GM18498 (cell line): ENCODE measurements at regions not wholly inside any gene's neighbourhood (a gene's known extent, or its start where the extent isn't known, plus 50 kb on each side); places are given as distances from the start of the nearest gene placed in this dataset.

ENCODE experiments used
- ATAC-seq: cut with Tn5 transposase; IDR thresholded peaks from one replicate; pipeline ENCODE4 v1.9.1; 2021; ENCODE audit warnings: mild to moderate bottlenecking, moderate library complexity; ENCODE audit not compliant: unreplicated experiment

- ATAC-seq = no peak
Observed at GRCh38 chr10:58995058-58995596, 181.3 kb upstream of the PHYHIPL start.

GRCh38 chr10:58996063-58996462 lies 180.4 kb upstream of the PHYHIPL start:
- no peak for ATAC-seq

GRCh38 chr10:58996866-58997265 lies 179.6 kb upstream of the PHYHIPL start:
- no peak for ATAC-seq

- no peak for ATAC-seq
Observed at GRCh38 chr10:58998924-58999713, 177.3 kb upstream of the PHYHIPL start.

- no peak for ATAC-seq
Observed at GRCh38 chr10:59000162-59000825, 176.1 kb upstream of the PHYHIPL start.

GRCh38 chr10:59002011-59002410 lies 174.4 kb upstream of the PHYHIPL start:
- no peak for ATAC-seq

GRCh38 chr10:59003203-59003602 lies 173.2 kb upstream of the PHYHIPL start:
- no peak for ATAC-seq

GRCh38 chr10:59004392-59004791 lies 172.1 kb upstream of the PHYHIPL start:
- ATAC-seq = no peak

GRCh38 chr10:59006511-59007306 lies 169.7 kb upstream of the PHYHIPL start:
- ATAC-seq = peak; percentile 43

- no peak for ATAC-seq
Observed at GRCh38 chr10:59007307-59008025, 169.0 kb upstream of the PHYHIPL start.

GRCh38 chr10:59008452-59008851 lies 168.0 kb upstream of the PHYHIPL start:
- no peak for ATAC-seq

GRCh38 chr10:59011972-59012632 lies 164.3 kb upstream of the PHYHIPL start:
- no peak for ATAC-seq

GRCh38 chr10:59012839-59013238 lies 163.6 kb upstream of the PHYHIPL start:
- ATAC-seq = no peak

- no peak for ATAC-seq
Observed at GRCh38 chr10:59016043-59016442, 160.4 kb upstream of the PHYHIPL start.

- no peak for ATAC-seq
Observed at GRCh38 chr10:59018977-59019376, 157.5 kb upstream of the PHYHIPL start.

- no peak for ATAC-seq
Observed at GRCh38 chr10:59019603-59020002, 156.8 kb upstream of the PHYHIPL start.

- no peak for ATAC-seq
Observed at GRCh38 chr10:59020502-59020901, 155.9 kb upstream of the PHYHIPL start.

- ATAC-seq = no peak
Observed at GRCh38 chr10:59025981-59026765, 150.3 kb upstream of the PHYHIPL start.

GRCh38 chr10:59027975-59028655 lies 148.3 kb upstream of the PHYHIPL start:
- ATAC-seq = no peak
